ENCODE measurements at regions not wholly inside any gene's neighbourhood (a gene's known extent, or its start where the extent isn't known, plus 50 kb on each side); places are given as distances from the start of the nearest gene placed in this dataset.
"Not testable (repeated sequence)": the region's sequence is repeated elsewhere in the genome, so short reads cannot be mapped to it uniquely, and the experiment has no call there.

- not testable (repeated sequence) for DNase-seq
Observed at GRCh38 chr20:47846651-47847050, 61.4 kb upstream of the SULF2 start.

- not testable (repeated sequence) for DNase-seq
Observed at GRCh38 chr20:47845382-47845977, 60.2 kb upstream of the SULF2 start.

GRCh38 chr20:47844568-47844906, 59.3 kb upstream of the SULF2 start:
- DNase-seq, result not testable (repeated sequence)

- no peak for DNase-seq
Observed at GRCh38 chr20:47843886-47844567, 58.7 kb upstream of the SULF2 start.

- DNase-seq, result not testable (repeated sequence)
Observed at GRCh38 chr20:47842950-47843349, 57.7 kb upstream of the SULF2 start.

GRCh38 chr20:47842004-47842403, 56.7 kb upstream of the SULF2 start:
- DNase-seq, result not testable (repeated sequence)

GRCh38 chr20:47836256-47836817, 51.1 kb upstream of the SULF2 start:
- DNase-seq, result not testable (repeated sequence)

Data from fibroblast of skin of right quadriceps (primary cell).